SU-DHL-6 (cell line): ENCODE measurements at regions not wholly inside any gene's neighbourhood (a gene's known extent, or its start where the extent isn't known, plus 50 kb on each side); places are given as distances from the start of the nearest gene placed in this dataset.

ENCODE experiments used
- H2AFZ ChIP-seq: fragments of 200-600 bp; sonication (generic); 2 replicates; pipeline ENCODE4 v1.6.1; 2014; ENCODE audit warnings: low read depth, mild to moderate bottlenecking, moderate library complexity, mixed read lengths, antibody characterized with exemption, low read length; ENCODE audit not compliant: severe bottlenecking
- H3F3A ChIP-seq: fragments of 200-600 bp; shearing (Covaris generic); 2 replicates; pipeline ENCODE4 v1.6.0; 2016; ENCODE audit warnings: antibody characterized with exemption, mild to moderate bottlenecking; ENCODE audit not compliant: insufficient read depth
- H3K27ac ChIP-seq: fragments of 200-600 bp; sonication (generic); 2 replicates; pipeline ENCODE4 v1.5.1; 2016; ENCODE audit warnings: low read depth, mild to moderate bottlenecking, low read length, moderate library complexity, mixed read lengths
- H3K27me3 ChIP-seq: fragments of 200-600 bp; sonication (generic), shearing (Covaris generic); 2 replicates; pipeline ENCODE4 v1.6.0; 2014; ENCODE audit warnings: mild to moderate bottlenecking, low read length
- H3K36me3 ChIP-seq: fragments of 200-600 bp; sonication (generic); 2 replicates; pipeline ENCODE4 v1.6.1; 2014; ENCODE audit warnings: mild to moderate bottlenecking, low read length, mixed read lengths
- H3K4me2 ChIP-seq: fragments of 300-600, 200-600 bp; shearing (Covaris generic), sonication (generic); 2 replicates; pipeline ENCODE4 v1.6.0; 2014; ENCODE audit warnings: low read length, low read depth, mild to moderate bottlenecking; ENCODE audit not compliant: poor library complexity, severe bottlenecking
- H3K4me3 ChIP-seq: fragments of 200-600 bp; sonication (generic); 2 replicates; pipeline ENCODE4 v1.5.1; 2014; ENCODE audit warnings: antibody characterized with exemption, low read length, mild to moderate bottlenecking, mixed read lengths; ENCODE audit not compliant: insufficient read depth, poor library complexity, severe bottlenecking
- H3K79me2 ChIP-seq: fragments of 200-600 bp; sonication (generic); 2 replicates; pipeline ENCODE4 v1.6.1; 2014; ENCODE audit warnings: mild to moderate bottlenecking, low read length, moderate library complexity; ENCODE audit not compliant: insufficient read depth
- H3K9ac ChIP-seq: fragments of 200-600 bp; sonication (generic); 2 replicates; pipeline ENCODE4 v1.7.0; 2014; ENCODE audit warnings: mild to moderate bottlenecking, low read length
- H3K9me2 ChIP-seq: fragments of 200-600 bp; sonication (generic); replicated peaks from 2 replicates; pipeline ENCODE4 v1.6.1; 2014; ENCODE audit warnings: low read length; ENCODE audit not compliant: insufficient read depth
- H3K9me3 ChIP-seq: fragments of 200-600 bp; sonication (generic); 2 replicates; pipeline ENCODE4 v1.6.1; 2014; ENCODE audit warnings: low read length, mixed read lengths; ENCODE audit not compliant: insufficient read depth
- H4K20me1 ChIP-seq: fragments of 200-600 bp; sonication (generic); 2 replicates; pipeline ENCODE4 v1.6.1; 2014; ENCODE audit warnings: low read depth, mild to moderate bottlenecking, antibody characterized with exemption, low read length, moderate library complexity, mixed read lengths
- EZH2phosphoT487 ChIP-seq: fragments of 200-600 bp; sonication (generic), shearing (Covaris generic); conservative IDR thresholded peaks from 2 replicates; pipeline ENCODE4 v1.6.1; 2018; ENCODE audit warnings: mild to moderate bottlenecking, antibody characterized with exemption, low read length, moderate library complexity, mixed read lengths
- TF ChIP-seq, protein P1 (sequence below): fragments of 200-600 bp; sonication (generic); IDR thresholded peaks from one replicate; pipeline ENCODE4 v1.5.1; 2017; ENCODE audit warnings: antibody characterized with exemption, mild to moderate bottlenecking, low read length, moderate library complexity; ENCODE audit not compliant: insufficient read depth, poor library complexity, severe bottlenecking

DNA sequence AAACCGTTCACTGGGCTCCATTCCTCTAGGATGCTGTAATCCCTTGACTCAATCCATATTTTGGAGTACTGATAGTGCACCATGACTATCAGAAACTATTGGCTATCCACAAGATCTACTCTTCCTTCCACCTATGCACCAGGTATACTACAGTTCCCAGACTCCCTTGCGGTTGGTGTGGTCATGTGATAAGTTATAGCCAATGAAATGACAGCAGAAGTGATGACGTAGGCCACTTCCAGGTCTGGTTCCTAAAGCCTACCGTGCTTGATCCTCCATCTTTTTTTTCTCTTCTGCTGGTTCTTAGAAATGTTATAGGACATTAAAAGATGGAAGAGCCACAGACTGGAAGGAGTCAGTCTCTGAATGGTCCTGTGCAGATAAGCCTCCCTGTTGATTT, 278.8 kb upstream of the C16orf82 start:
- H3K4me3 ChIP-seq, result no peak overlapping the region
- H3K4me2 ChIP-seq, result no peak overlapping the region
- H3K79me2 ChIP-seq, result no peaks in the 10 kb centered on the region
- H3K9ac ChIP-seq, result no peak overlapping the region
- no peaks in the 10 kb centered on the region for H3K27me3 ChIP-seq
- no peaks in the 10 kb centered on the region for H3K9me3 ChIP-seq
- no peaks in the 10 kb centered on the region for H3K36me3 ChIP-seq
- TF ChIP-seq, protein P1, sequence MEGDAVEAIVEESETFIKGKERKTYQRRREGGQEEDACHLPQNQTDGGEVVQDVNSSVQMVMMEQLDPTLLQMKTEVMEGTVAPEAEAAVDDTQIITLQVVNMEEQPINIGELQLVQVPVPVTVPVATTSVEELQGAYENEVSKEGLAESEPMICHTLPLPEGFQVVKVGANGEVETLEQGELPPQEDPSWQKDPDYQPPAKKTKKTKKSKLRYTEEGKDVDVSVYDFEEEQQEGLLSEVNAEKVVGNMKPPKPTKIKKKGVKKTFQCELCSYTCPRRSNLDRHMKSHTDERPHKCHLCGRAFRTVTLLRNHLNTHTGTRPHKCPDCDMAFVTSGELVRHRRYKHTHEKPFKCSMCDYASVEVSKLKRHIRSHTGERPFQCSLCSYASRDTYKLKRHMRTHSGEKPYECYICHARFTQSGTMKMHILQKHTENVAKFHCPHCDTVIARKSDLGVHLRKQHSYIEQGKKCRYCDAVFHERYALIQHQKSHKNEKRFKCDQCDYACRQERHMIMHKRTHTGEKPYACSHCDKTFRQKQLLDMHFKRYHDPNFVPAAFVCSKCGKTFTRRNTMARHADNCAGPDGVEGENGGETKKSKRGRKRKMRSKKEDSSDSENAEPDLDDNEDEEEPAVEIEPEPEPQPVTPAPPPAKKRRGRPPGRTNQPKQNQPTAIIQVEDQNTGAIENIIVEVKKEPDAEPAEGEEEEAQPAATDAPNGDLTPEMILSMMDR, result no peak
- no peak for TF ChIP-seq EZH2phosphoT487
- no peak overlapping the region for H2AFZ ChIP-seq
- no peak overlapping the region for H3K27ac ChIP-seq
- no peaks in the 10 kb centered on the region for H3K9me2 ChIP-seq
- no peaks in the 10 kb centered on the region for H4K20me1 ChIP-seq
- H3F3A ChIP-seq, result no peaks in the 10 kb centered on the region

DNA sequence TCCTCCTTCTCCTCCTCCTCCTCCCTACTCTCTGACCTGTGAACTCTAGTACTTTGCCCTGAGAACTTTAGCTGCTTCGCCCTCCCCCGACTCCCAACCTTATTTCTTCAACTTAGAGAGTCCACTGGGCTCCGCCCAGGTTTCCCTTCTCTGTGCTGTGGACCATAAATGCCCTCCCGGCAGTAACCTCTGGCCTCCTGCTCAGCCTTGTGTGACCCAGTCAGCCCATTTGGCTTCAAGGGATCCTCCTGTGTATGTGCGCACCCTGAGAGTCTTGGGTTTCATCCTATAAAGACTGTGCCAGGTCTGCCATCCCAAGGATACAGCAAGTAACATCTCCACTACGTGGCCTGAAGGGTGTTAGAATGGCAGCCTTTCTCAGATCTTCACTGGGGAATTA, 275.6 kb upstream of the C16orf82 start:
- H3K79me2 ChIP-seq, result no peaks in the 10 kb centered on the region
- H3K27me3 ChIP-seq, result no peaks in the 10 kb centered on the region
- no peak overlapping the region for H3K27ac ChIP-seq
- no peak overlapping the region for H3K4me2 ChIP-seq
- no peak overlapping the region for H3K4me3 ChIP-seq
- no peak overlapping the region for H2AFZ ChIP-seq
- no peak overlapping the region for H3K9ac ChIP-seq
- H3K9me2 ChIP-seq, result no peaks in the 10 kb centered on the region
- no peaks in the 10 kb centered on the region for H4K20me1 ChIP-seq
- H3F3A ChIP-seq, result no peaks in the 10 kb centered on the region
- H3K36me3 ChIP-seq, result no peaks in the 10 kb centered on the region
- no peaks in the 10 kb centered on the region for H3K9me3 ChIP-seq
- TF ChIP-seq, protein P1, result no peak
- TF ChIP-seq EZH2phosphoT487, result no peak

DNA sequence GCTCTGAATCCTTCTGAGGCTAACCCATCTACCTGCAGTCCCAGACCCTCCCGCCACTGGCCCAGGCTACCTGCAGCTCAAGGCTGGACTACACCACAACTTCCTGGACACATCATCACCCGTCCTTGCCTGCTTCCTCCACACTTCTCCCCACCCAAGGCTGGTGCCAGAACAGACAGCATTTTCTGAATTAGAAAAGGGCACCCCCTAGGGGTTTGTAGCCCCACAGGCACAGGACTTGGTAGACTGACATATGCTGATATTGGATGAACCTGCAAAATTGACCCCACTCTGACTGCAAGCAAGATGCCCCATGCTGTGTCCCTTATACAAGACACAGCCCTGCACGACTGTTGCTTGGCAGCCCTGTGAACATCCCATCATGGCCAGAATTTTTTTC, 271.5 kb upstream of the C16orf82 start:
- H3K4me2 ChIP-seq, result no peak overlapping the region
- no peak overlapping the region for H2AFZ ChIP-seq
- no peak overlapping the region for H3K9ac ChIP-seq
- no peaks in the 10 kb centered on the region for H4K20me1 ChIP-seq
- no peaks in the 10 kb centered on the region for H3K27me3 ChIP-seq
- no peak overlapping the region for H3K27ac ChIP-seq
- no peaks in the 10 kb centered on the region for H3K9me2 ChIP-seq
- no peaks in the 10 kb centered on the region for H3K36me3 ChIP-seq
- no peaks in the 10 kb centered on the region for H3K79me2 ChIP-seq
- no peak overlapping the region for H3K4me3 ChIP-seq
- no peak for TF ChIP-seq EZH2phosphoT487
- TF ChIP-seq, protein P1, result peak; percentile 43
- H3F3A ChIP-seq, result no peaks in the 10 kb centered on the region
- no peaks in the 10 kb centered on the region for H3K9me3 ChIP-seq

DNA sequence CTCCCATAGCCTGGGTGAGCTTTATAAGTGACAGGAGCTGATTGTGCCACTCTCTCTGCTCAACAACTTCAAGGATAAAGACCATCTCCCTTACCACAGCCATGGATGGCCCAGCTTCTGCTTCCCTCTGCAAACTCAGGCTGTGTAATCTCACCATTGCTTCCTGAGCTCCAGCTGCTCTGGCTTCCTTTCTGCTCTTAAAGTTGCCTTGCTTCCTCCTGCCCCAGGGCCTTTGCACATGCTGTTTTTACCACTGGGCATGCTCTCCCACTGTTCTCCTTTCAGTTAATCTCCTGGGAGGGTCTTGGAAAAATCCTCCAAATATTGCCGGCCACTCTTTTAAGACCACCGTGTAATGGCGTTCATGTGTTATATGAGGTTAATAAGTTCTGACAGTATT, 265.1 kb upstream of the C16orf82 start:
- no peak overlapping the region for H3K27ac ChIP-seq
- no peak overlapping the region for H3K9ac ChIP-seq
- no peaks in the 10 kb centered on the region for H3F3A ChIP-seq
- no peaks in the 10 kb centered on the region for H3K36me3 ChIP-seq
- H3K27me3 ChIP-seq, result no peaks in the 10 kb centered on the region
- H2AFZ ChIP-seq, result no peak overlapping the region
- H3K79me2 ChIP-seq, result no peaks in the 10 kb centered on the region
- H3K4me3 ChIP-seq, result no peak overlapping the region
- no peak overlapping the region for H3K4me2 ChIP-seq
- no peak for TF ChIP-seq EZH2phosphoT487
- TF ChIP-seq, protein P1, result no peak
- no peaks in the 10 kb centered on the region for H3K9me2 ChIP-seq
- H4K20me1 ChIP-seq, result no peaks in the 10 kb centered on the region
- no peaks in the 10 kb centered on the region for H3K9me3 ChIP-seq
